Sigmoid colon (tissue), 4 donors: ENCODE measurements at regions not wholly inside any gene's neighbourhood (a gene's known extent, or its start where the extent isn't known, plus 50 kb on each side); places are given as distances from the start of the nearest gene placed in this dataset.

Source experiments
- CTCF ChIP-seq, 4 experiments: fragments of 450-650 bp in 3 of 4; fragments of 200-600 bp in 1 of 4; IDR thresholded peaks; one replicate each; pipeline ENCODE4 v1.5.1; 2016 to 2019; ENCODE audit warnings: antibody characterized with exemption in 4 of 4, mild to moderate bottlenecking in 3 of 4, moderate library complexity in 2 of 4
- EP300 ChIP-seq, 4 donors: sonication (generic); formaldehyde crosslinking; IDR thresholded peaks; one replicate each; pipeline ENCODE4 v1.6.1; 2017; ENCODE audit warnings: antibody characterized with exemption in 4 of 4
- POLR2A ChIP-seq, 2 donors: fragments of 450-650 bp; IDR thresholded peaks; one replicate each; pipeline ENCODE4 v1.6.1; 2016; ENCODE audit warnings: antibody characterized with exemption in 2 of 2, mild to moderate bottlenecking in 2 of 2, moderate library complexity in 2 of 2

- TF ChIP-seq CTCF (IDR thresholded peaks at IDR 0.05) (no peak), POLR2A (IDR thresholded peaks at IDR 0.05) (no peak), EP300 (IDR thresholded peaks at IDR 0.05) (no peak)
Measured at GRCh38 chr9:19989213-19989612, 200.4 kb upstream of the SLC24A2 start.
